ENCODE measurements at regions not wholly inside any gene's neighbourhood (a gene's known extent, or its start where the extent isn't known, plus 50 kb on each side); places are given as distances from the start of the nearest gene placed in this dataset.

GRCh38 chr16:65657556-65657955 is 535.7 kb upstream of the CDH11 start:
- H3K27me3 ChIP-seq (replicated peaks in 1 of 4; ENCODE audit: control insufficient read depth in 3 of 4, extremely low read depth in 1 of 4, insufficient read depth in 3 of 4, low read length in 3 of 4), result no peaks in the 10 kb centered on the region
- no peaks in the 10 kb centered on the region for H3K9me3 ChIP-seq (ENCODE audit: insufficient read depth in 2 of 2, low read depth in 1 of 2, low read length in 1 of 2)
- ChIA-PET POLR2A (ENCODE audit: partially characterized antibody) (no interaction called here), CTCF (ENCODE audit: partially characterized antibody) (interaction anchor here (1.0 to 2.3 kb wide), 4 partner anchors 9 to 618 kb away, joined by 3 to 7 read pairs (median 4); no protein-coding TSS in a partner anchor)
- H4K20me1 ChIP-seq (replicated peaks in 1 of 2; ENCODE audit: control insufficient read depth in 1 of 2, insufficient read depth in 2 of 2, low read length in 2 of 2), result no peaks in the 10 kb centered on the region
- H3K4ac ChIP-seq (replicated peaks; ENCODE audit: insufficient read length, low read depth, low read length), result no peak overlapping the region
- H4K8ac ChIP-seq (ENCODE audit: extremely low read depth, insufficient read depth, low read length), result no peak overlapping the region
- H2AK5ac ChIP-seq (ENCODE audit: low read depth, low read length), result no peak overlapping the region
- H3K4me2 ChIP-seq (ENCODE audit: insufficient read depth in 1 of 2, low read depth in 2 of 2, low read length in 2 of 2), result no peak overlapping the region
- no peak overlapping the region for H3K23ac ChIP-seq (ENCODE audit: insufficient read length)
- WGBS, 2 experiments (ENCODE audit: extremely low coverage in 1 of 2, insufficient coverage in 1 of 2, insufficient read length in 1 of 2, insufficient replicate concordance in 2 of 2, low coverage in 1 of 2, low lambda C conversion rate in 2 of 2, missing lambda C conversion rate in 1 of 2), result 95% methylated on average over 1 of the region's 1 CpG; no CpG with 5 or more reads in 1 of the 2 experiments
- H3K36me3 ChIP-seq (ENCODE audit: control insufficient read depth in 2 of 4, insufficient read depth in 4 of 4, low read length in 3 of 4), result no peaks in the 10 kb centered on the region
- no peak overlapping the region for H3K14ac ChIP-seq (ENCODE audit: insufficient read length)
- H3K79me1 ChIP-seq (ENCODE audit: low read depth, low read length), result no peaks in the 10 kb centered on the region
- no peak overlapping the region for H4K5ac ChIP-seq (ENCODE audit: insufficient read length, low read depth, low read length)
- DNase-seq (ENCODE audit: low read depth in 1 of 2, low spot score in 2 of 2), result no peak
- H2BK12ac ChIP-seq (ENCODE audit: low read depth, low read length), result no peak overlapping the region
- H3K4me3 ChIP-seq (ENCODE audit: extremely low read depth in 1 of 4, insufficient read depth in 2 of 4, low read depth in 3 of 4, low read length in 4 of 4), result no peak overlapping the region
- no peak overlapping the region for H2AFZ ChIP-seq (ENCODE audit: low read length)
- no peak overlapping the region for H3K9ac ChIP-seq (replicated peaks in 1 of 4; ENCODE audit: extremely low read depth in 1 of 4, low read depth in 3 of 4, low read length in 3 of 4)
- H2BK20ac ChIP-seq (ENCODE audit: low read length), result no peak overlapping the region
- FAIRE-seq, result no peak
- no peak overlapping the region for H3K18ac ChIP-seq (ENCODE audit: extremely low read depth, low read length)
- H3K27ac ChIP-seq (ENCODE audit: low read depth, low read length), result no peak overlapping the region
- no peak for TF ChIP-seq CHD2 (IDR thresholded peaks at IDR 0.05; ENCODE audit: low read length)
- 0 out of 7 replicates have a peak, but pooled peaks cover 0 to 2% (median 0%) of the 10 kb centered on the region in 4 experiments for H3K4me1 ChIP-seq (replicated peaks in 1 of 4; ENCODE audit: control insufficient read depth in 3 of 4, insufficient read depth in 4 of 4, low read length in 3 of 4)
- H4K91ac ChIP-seq (replicated peaks; ENCODE audit: insufficient read length, low read length), result no peak overlapping the region
- H3K79me2 ChIP-seq (ENCODE audit: control insufficient read depth in 1 of 2, insufficient read depth in 2 of 2, low read length in 2 of 2), result no peaks in the 10 kb centered on the region
- no peak overlapping the region for H2BK120ac ChIP-seq (replicated peaks; ENCODE audit: low read depth, low read length)
- no peaks in the 10 kb centered on the region for H3K23me2 ChIP-seq (ENCODE audit: low read depth, low read length)
- 0 out of 2 replicates have a peak overlapping the region, but pooled peaks have one; percentile 14 for H2BK15ac ChIP-seq (ENCODE audit: low read length)
- no peak overlapping the region; the same call in 1 of the 2 replicates for H2BK5ac ChIP-seq (ENCODE audit: low read depth, low read length)
- H3K56ac ChIP-seq (replicated peaks; ENCODE audit: insufficient read length, low read depth, low read length), result no peak overlapping the region

All from H1 (cell line).